K562 (cell line): ENCODE measurements at regions not wholly inside any gene's neighbourhood (a gene's known extent, or its start where the extent isn't known, plus 50 kb on each side); places are given as distances from the start of the nearest gene placed in this dataset.

ENCODE experiments used
- JUN ChIP-seq, 2 experiments: sonication (generic) in 1 of 2; formaldehyde crosslinking in 1 of 2; IDR thresholded peaks; 2 replicates each; pipeline versions ENCODE4 v1.6.1 to v1.8.0; 2012 to 2022; ENCODE audit warnings: borderline replicate concordance in 2 of 2, mild to moderate bottlenecking in 2 of 2, improper control_type of control experiment in 1 of 2, low read depth in 1 of 2, low read length in 1 of 2, missing genetic modification reagents in 1 of 2
- TAF1 ChIP-seq: IDR thresholded peaks from 2 replicates; pipeline ENCODE4 v1.6.1; 2011; ENCODE audit warnings: mild to moderate bottlenecking, low read length, moderate library complexity; ENCODE audit not compliant: insufficient read depth, control insufficient read depth, severe bottlenecking; ENCODE audit errors: extremely low read depth
- U2AF1 ChIP-seq: fragments of 200-400 bp; formaldehyde crosslinking; optimal IDR thresholded peaks from 2 replicates; pipeline ENCODE3; 2017; ENCODE audit warnings: mild to moderate bottlenecking, low read depth, low read length, moderate library complexity
- ZNF146 ChIP-seq: IDR thresholded peaks from one replicate; pipeline ENCODE4 v1.6.1; 2018; ENCODE audit warnings: missing compliant biosample characterization; ENCODE audit not compliant: unreplicated experiment
- ZNF24 ChIP-seq: fragments of 450-650 bp; IDR thresholded peaks from 2 replicates; pipeline ENCODE4 v1.6.1; 2016
- ZNF253 ChIP-seq: fragments of 250-450 bp; sonication (Bioruptor Pico); conservative IDR thresholded peaks from 2 replicates; pipeline ENCODE4 v1.6.1; 2021; ENCODE audit warnings: mild to moderate bottlenecking
- TF ChIP-seq, protein P1 (sequence below): fragments of 250-450 bp; sonication (Bioruptor Pico); IDR thresholded peaks from 2 replicates; pipeline ENCODE4 v1.4.0; 2020; ENCODE audit warnings: mild to moderate bottlenecking
- TF ChIP-seq, protein P2 (sequence below), 3 experiments: IDR thresholded peaks in 2 of 3; conservative IDR thresholded peaks in 1 of 3; 2 replicates each; pipeline ENCODE4 v1.5.1; 2011 to 2012; ENCODE audit warnings: low read length in 3 of 3, mild to moderate bottlenecking in 3 of 3, control low read depth in 2 of 3, improper control_type of control experiment in 1 of 3, inconsistent platforms in 1 of 3, low read depth in 1 of 3, mixed read lengths in 1 of 3, moderate library complexity in 1 of 3; ENCODE audit not compliant: insufficient read depth in 2 of 3
- TF ChIP-seq, protein P3 (sequence below): fragments of 450-650 bp; IDR thresholded peaks from 2 replicates; pipeline ENCODE4 v1.6.1; 2014; ENCODE audit warnings: low read depth, mild to moderate bottlenecking, moderate library complexity, borderline replicate concordance
- TF ChIP-seq, protein P4 (sequence below): fragments of 250-450 bp; sonication (Bioruptor Pico); IDR thresholded peaks from 2 replicates; pipeline ENCODE4 v1.4.0; 2020; ENCODE audit warnings: mild to moderate bottlenecking, moderate library complexity
- TF ChIP-seq, protein P5 (sequence below): sonication (generic); formaldehyde crosslinking; IDR thresholded peaks from 2 replicates; pipeline ENCODE4 v1.8.0; 2022; ENCODE audit warnings: mild to moderate bottlenecking, missing genetic modification reagents
- TF ChIP-seq, protein P6 (sequence below): fragments of 450-650 bp; IDR thresholded peaks from 2 replicates; pipeline ENCODE4 v1.6.1; 2016; ENCODE audit warnings: borderline replicate concordance

DNA sequence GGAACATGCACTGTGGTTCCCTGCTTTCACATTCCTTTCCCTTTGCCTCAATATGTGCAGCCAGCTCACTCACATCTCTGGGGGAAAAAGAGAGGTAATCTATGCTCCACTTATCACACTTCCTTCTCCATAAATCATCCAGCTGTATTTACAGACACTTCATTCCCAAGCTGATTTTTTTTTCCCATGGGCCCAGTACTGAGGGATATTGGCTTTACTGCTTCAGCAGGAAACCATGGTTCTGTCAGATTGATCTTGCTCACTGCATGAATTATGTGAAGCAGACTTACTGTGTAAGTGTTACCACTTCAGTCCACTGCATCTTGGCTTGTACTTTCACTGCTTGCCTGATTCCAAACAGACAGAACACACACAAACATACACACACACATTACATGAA is 555.6 kb downstream of the CCER1 start:
- TF ChIP-seq TAF1 (no peak), ZNF146 (CRISPR knock-in tag) (no peak), JUN (IDR thresholded peaks at IDR 0.05; ENCODE audit: borderline replicate concordance, low read depth, low read length) (no peak), JUN (CRISPR knock-in tag; IDR thresholded peaks at IDR 0.05; ENCODE audit: borderline replicate concordance) (no peak), U2AF1 (no peak), ZNF24 (no peak), ZNF253 (CRISPR knock-in tag) (no peak)
- TF ChIP-seq, protein P1, sequence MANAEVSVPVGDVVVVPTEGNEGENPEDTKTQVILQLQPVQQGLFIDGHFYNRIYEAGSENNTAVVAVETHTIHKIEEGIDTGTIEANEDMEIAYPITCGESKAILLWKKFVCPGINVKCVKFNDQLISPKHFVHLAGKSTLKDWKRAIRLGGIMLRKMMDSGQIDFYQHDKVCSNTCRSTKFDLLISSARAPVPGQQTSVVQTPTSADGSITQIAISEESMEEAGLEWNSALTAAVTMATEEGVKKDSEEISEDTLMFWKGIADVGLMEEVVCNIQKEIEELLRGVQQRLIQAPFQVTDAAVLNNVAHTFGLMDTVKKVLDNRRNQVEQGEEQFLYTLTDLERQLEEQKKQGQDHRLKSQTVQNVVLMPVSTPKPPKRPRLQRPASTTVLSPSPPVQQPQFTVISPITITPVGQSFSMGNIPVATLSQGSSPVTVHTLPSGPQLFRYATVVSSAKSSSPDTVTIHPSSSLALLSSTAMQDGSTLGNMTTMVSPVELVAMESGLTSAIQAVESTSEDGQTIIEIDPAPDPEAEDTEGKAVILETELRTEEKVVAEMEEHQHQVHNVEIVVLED: no peak
- TF ChIP-seq, protein P2, sequence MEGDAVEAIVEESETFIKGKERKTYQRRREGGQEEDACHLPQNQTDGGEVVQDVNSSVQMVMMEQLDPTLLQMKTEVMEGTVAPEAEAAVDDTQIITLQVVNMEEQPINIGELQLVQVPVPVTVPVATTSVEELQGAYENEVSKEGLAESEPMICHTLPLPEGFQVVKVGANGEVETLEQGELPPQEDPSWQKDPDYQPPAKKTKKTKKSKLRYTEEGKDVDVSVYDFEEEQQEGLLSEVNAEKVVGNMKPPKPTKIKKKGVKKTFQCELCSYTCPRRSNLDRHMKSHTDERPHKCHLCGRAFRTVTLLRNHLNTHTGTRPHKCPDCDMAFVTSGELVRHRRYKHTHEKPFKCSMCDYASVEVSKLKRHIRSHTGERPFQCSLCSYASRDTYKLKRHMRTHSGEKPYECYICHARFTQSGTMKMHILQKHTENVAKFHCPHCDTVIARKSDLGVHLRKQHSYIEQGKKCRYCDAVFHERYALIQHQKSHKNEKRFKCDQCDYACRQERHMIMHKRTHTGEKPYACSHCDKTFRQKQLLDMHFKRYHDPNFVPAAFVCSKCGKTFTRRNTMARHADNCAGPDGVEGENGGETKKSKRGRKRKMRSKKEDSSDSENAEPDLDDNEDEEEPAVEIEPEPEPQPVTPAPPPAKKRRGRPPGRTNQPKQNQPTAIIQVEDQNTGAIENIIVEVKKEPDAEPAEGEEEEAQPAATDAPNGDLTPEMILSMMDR (IDR thresholded peaks at IDR 0.05 in 2 of 3, conservative IDR thresholded peaks at IDR 0.05 in 1 of 3; ENCODE audit: insufficient read depth in 2 of 3, low read depth in 1 of 3, low read length in 3 of 3): no peak
- TF ChIP-seq, protein P3, sequence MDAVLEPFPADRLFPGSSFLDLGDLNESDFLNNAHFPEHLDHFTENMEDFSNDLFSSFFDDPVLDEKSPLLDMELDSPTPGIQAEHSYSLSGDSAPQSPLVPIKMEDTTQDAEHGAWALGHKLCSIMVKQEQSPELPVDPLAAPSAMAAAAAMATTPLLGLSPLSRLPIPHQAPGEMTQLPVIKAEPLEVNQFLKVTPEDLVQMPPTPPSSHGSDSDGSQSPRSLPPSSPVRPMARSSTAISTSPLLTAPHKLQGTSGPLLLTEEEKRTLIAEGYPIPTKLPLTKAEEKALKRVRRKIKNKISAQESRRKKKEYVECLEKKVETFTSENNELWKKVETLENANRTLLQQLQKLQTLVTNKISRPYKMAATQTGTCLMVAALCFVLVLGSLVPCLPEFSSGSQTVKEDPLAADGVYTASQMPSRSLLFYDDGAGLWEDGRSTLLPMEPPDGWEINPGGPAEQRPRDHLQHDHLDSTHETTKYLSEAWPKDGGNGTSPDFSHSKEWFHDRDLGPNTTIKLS: no peak
- TF ChIP-seq, protein P4, sequence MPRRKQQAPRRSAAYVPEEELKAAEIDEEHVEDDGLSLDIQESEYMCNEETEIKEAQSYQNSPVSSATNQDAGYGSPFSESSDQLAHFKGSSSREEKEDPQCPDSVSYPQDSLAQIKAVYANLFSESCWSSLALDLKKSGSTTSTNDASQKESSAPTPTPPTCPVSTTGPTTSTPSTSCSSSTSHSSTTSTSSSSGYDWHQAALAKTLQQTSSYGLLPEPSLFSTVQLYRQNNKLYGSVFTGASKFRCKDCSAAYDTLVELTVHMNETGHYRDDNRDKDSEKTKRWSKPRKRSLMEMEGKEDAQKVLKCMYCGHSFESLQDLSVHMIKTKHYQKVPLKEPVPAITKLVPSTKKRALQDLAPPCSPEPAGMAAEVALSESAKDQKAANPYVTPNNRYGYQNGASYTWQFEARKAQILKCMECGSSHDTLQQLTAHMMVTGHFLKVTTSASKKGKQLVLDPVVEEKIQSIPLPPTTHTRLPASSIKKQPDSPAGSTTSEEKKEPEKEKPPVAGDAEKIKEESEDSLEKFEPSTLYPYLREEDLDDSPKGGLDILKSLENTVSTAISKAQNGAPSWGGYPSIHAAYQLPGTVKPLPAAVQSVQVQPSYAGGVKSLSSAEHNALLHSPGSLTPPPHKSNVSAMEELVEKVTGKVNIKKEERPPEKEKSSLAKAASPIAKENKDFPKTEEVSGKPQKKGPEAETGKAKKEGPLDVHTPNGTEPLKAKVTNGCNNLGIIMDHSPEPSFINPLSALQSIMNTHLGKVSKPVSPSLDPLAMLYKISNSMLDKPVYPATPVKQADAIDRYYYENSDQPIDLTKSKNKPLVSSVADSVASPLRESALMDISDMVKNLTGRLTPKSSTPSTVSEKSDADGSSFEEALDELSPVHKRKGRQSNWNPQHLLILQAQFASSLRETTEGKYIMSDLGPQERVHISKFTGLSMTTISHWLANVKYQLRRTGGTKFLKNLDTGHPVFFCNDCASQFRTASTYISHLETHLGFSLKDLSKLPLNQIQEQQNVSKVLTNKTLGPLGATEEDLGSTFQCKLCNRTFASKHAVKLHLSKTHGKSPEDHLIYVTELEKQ (CRISPR knock-in tag): no peak
- TF ChIP-seq, protein P5, sequence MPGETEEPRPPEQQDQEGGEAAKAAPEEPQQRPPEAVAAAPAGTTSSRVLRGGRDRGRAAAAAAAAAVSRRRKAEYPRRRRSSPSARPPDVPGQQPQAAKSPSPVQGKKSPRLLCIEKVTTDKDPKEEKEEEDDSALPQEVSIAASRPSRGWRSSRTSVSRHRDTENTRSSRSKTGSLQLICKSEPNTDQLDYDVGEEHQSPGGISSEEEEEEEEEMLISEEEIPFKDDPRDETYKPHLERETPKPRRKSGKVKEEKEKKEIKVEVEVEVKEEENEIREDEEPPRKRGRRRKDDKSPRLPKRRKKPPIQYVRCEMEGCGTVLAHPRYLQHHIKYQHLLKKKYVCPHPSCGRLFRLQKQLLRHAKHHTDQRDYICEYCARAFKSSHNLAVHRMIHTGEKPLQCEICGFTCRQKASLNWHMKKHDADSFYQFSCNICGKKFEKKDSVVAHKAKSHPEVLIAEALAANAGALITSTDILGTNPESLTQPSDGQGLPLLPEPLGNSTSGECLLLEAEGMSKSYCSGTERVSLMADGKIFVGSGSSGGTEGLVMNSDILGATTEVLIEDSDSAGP: no peak
- TF ChIP-seq, protein P6, sequence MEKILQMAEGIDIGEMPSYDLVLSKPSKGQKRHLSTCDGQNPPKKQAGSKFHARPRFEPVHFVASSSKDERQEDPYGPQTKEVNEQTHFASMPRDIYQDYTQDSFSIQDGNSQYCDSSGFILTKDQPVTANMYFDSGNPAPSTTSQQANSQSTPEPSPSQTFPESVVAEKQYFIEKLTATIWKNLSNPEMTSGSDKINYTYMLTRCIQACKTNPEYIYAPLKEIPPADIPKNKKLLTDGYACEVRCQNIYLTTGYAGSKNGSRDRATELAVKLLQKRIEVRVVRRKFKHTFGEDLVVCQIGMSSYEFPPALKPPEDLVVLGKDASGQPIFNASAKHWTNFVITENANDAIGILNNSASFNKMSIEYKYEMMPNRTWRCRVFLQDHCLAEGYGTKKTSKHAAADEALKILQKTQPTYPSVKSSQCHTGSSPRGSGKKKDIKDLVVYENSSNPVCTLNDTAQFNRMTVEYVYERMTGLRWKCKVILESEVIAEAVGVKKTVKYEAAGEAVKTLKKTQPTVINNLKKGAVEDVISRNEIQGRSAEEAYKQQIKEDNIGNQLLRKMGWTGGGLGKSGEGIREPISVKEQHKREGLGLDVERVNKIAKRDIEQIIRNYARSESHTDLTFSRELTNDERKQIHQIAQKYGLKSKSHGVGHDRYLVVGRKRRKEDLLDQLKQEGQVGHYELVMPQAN: no peak
